GM19372 (cell line): ENCODE measurements at regions not wholly inside any gene's neighbourhood (a gene's known extent, or its start where the extent isn't known, plus 50 kb on each side); places are given as distances from the start of the nearest gene placed in this dataset.

Source experiments
- ATAC-seq: cut with Tn5 transposase; IDR thresholded peaks from one replicate; pipeline ENCODE4 v1.9.1; 2021; ENCODE audit warnings: mild to moderate bottlenecking, low read depth, moderate library complexity; ENCODE audit not compliant: unreplicated experiment

DNA sequence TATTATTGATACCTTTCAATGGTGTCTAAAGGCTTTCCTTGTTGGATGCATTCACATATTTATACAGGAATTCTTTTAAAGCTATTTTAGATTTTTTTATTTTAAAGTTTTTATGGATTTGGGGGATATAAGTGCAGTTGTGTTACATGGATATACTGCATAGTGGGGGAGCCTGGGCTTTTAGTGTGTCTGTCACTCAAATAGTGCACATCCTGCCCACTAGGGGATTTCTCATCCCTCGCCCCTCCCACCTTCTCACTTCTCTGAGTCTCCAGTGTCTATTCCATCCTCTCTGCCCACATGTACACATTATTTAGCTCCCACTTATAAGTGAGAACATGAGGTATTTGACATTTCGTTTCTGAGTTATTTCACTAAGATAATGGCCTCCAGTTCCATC is 154.0 kb upstream of the MKI67 start:
- ATAC-seq: no peak

GRCh38 chr10:128281343-128281742 is 155.1 kb upstream of the MKI67 start:
- no peak for ATAC-seq

DNA sequence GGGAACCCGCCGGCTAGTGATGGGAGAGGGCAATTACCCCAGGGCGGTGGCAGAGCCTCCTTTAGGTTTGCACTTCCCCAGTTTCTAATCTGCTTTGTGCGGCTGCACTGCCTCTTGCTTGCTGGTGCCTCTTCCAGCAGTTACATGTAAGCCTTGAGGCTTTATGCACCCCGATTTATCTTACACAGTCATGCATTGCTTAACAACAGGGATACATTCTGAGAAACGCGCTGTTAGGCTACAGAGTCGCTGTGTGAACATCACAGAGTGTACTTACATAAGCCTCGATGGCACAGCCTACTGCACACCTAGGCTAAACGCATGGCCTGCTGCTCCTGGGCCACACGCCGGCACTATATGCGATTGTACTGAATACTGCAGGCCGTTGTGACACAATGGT is 155.6 kb upstream of the MKI67 start:
- no peak for ATAC-seq

DNA sequence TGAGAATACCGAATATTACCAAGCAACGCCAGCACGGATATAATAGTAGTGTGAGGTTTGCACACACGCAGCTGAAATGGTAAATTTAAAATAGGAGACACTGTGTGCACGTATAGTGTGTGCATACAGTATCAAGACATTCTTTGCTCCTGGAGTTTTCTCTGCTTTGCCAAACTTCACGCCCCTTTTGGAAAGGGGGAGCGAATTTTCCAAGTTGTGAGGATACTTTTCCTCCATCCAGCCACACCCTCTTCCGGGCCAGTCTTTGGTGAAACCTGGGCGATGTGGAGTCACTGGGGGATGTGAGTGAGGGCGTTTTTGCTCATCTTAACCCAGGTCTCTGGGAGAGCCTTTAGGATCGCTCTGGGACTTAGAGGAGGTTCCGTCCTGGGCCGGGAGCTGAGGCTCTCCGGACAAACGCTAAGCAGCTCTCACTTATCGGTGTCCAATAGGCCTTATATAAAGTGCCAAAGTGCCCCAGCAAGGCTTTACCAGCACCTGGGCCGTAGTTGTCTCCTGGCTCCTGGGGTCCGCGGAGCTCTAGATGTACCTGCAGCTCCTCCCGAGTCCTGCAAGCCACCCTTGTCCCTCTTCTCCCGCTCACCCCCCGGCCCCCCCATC is 160.0 kb upstream of the MKI67 start:
- no peak for ATAC-seq

DNA sequence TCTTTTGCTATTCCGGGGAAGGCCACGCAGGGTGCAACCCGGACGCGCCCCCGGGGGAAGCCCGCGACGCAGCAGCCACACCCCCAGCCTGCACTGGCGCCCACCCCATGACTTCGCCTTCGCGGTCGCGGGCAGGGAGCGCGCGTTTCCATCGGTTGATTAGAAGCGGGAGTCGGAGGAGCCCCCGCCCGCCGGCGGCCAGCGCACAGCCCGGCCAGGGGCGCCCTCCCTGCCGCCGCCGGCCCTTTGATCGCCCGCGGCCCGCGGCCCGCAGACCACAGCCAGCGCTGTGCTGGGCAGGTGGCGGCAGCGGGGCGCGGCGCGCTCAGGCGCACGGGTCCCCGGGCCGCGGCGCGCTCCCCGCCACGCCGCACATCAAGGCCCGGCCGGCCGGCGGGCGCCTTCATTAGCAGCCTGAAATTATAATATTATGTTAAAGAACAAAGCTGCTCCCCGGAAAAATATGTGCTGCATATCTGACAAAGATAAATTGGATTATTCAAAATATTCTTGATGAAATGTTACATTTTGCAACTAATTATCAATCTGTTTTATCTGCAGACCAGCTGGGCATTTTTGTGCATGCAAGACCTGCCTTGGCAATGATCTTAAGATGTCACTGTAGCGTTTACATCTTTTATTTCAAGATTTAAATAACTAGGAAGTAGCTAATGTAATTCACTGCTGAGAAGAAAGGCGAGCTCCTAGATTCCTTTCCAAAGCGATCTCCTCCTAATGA is 160.7 kb upstream of the MKI67 start:
- ATAC-seq: no peak

GRCh38 chr10:128287921-128288320 is 161.7 kb upstream of the MKI67 start:
- no peak for ATAC-seq

- ATAC-seq: no peak
These were observed 163.4 kb upstream of the MKI67 start for GRCh38 chr10:128289621-128290020.

DNA sequence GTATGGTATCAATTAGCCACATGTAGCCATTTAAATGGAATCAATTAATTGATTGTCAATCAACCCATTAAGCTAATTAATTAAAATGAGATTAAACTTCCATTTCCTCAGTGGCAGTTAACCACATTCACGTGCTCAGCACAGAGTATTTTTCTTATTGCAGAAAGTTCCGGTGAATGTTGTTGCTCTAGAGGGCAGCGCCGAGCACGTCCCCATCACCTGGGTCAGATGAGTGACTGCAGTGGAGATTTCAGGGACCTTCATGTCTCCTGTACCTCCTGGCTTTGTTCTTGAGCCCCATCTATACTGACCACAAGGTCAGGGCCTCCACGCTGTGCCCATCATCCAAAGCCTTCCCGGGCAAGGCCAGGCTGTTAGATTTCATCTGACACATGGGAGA is 168.8 kb upstream of the MKI67 start:
- no peak for ATAC-seq

DNA sequence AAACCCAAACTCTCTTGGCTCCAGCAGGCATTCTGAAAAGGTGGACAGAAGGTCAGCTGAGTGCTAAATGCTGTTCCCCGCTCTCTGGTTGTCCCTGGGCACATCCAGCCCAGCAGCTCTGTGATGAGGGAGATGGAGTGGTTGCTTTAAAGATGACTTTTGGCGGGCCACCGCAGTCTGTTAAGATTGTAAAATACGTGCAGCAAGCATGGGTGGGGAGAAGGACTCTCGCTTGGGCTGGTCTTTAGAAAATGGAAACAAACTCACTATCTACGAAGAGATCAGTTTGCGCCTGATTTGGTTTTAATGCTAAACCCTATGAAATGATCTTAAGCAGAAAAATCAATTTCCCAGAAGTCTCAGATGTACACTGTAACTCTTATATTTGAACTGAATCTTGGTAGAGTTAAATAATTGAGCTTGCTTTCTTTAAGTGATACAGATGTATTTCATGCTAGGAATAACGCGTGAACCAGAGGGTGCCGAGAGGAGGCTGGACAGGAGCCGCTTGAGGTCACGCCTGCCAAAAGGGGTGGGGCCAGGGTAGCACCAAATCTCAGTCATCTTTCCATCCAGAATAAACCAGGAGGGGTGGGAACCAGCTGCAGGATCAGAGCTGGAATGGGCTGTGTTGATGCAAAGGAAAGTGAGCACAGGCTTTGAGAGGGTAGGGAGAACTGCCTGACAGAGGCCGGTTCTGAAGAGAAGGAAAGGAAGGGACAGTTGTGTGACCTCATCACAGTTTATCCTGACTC is 170.2 kb upstream of the MKI67 start:
- no peak for ATAC-seq

DNA sequence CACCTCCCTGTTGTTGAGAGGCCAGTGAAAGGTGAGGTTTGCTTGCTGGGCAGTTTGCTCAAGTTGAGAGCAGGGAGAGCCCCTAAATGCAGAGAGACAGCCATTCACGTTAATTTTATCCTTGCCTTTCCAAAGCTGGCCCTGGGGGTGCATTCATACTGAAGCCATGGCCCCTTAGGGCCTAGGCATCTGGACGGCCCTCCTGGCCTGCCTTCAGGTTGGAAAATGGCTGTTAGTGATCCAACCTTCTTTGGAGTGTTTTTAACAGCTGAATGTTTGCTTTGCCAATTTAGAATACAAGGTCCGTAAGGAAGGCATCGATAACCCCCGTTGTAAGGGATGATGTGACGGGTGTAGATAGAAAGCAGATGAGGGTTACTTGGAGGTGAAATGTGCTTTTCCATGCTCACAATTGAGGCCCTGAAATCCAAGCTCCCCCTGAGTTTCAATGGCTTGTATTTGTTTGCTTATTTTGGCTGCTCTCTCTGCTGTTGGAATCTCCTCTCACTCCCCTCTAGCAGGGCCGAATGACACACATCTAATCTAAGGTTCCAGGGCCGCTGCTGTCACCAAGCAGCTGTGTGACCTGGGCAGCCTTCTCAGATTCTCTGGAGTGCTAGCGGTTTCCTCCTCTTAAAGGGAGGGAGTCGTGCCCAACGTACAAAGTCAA is 171.6 kb upstream of the MKI67 start:
- ATAC-seq: no peak

DNA sequence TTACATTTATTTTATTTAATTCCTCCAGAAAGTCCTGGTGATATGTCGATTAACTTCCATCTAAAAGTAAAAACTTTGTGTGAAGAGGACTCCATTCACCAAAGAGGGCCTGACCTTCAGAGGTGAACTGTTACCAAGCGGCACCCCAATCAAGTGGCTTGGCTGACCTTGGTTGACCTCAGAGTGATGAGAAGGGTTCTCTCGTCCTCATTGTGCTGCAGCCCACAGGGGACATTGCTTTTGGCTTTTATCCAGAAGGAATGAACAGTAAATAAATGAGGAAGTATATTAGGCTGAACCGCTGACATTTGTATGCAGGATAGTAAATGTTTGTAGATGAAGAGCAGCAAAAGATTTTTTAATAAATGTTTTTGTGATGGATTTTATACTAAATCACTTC is 172.4 kb upstream of the MKI67 start:
- ATAC-seq: no peak

DNA sequence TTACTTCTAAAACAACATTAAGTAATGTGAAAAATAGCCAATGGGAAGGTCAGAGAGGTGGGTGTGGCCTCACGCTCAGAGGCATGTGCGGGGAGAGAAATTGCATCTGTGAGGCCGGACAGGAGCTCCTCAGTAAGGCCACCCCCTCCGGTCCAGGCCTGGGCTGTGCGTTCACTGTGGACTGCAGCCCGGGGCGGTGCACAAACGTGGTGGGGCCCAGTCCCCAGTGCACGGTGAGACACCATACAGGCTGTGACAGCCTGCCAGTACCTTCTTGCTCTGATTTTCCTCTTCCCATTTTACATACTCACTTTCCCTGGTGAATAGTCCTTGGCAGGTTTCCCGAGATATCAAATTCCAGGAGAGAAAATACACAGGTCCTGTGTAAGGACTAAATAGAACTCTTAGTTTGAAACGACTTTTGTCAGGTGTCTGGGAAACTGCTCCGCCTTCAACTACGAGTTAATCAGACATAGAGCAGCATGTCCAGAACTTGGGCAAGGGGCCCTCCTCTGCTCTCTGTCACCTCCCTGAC is 174.1 kb upstream of the MKI67 start:
- no peak for ATAC-seq

- no peak for ATAC-seq
These were observed 174.8 kb upstream of the MKI67 start for GRCh38 chr10:128301051-128301450.

GRCh38 chr10:128302808-128303207 is 176.6 kb upstream of the MKI67 start:
- no peak for ATAC-seq

GRCh38 chr10:128304271-128304670 is 178.0 kb upstream of the MKI67 start:
- ATAC-seq: no peak

DNA sequence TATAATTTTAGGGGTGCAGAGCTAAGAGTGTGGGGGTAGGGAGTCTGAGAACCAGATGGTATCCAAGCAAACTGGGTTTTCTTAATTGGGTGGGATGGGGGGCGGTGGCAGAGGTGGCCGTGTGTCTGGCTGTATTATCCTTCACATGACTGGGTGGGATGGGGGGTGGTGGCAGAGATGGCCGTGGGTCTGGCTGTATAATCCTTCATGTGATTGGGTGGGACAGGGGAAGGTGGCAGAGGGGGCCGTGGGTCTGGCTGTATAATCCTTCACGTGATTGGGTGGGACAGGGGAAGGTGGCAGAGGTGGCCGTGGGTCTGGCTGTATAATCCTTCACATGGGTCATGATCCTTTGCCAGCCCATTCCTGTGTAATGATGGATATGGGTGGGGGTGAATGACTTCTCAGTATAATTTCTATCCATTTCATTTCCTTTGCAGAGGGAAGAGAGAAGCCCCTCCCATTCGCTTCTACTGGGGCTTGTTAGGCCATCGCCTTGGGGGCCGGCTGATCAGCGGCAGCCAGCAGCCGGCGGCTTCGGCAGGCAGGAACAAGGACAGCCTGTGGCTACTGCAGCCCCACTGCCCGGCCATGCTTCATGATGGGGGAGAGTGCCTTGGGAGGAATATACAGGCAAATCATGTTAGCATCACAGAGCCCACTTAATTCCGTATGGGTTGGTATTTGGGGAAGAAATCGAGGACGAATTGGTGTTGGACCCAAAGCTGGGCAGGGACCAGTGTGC is 179.6 kb upstream of the MKI67 start:
- no peak for ATAC-seq

- ATAC-seq: no peak
These were observed 180.3 kb upstream of the MKI67 start for GRCh38 chr10:128306535-128306934.

DNA sequence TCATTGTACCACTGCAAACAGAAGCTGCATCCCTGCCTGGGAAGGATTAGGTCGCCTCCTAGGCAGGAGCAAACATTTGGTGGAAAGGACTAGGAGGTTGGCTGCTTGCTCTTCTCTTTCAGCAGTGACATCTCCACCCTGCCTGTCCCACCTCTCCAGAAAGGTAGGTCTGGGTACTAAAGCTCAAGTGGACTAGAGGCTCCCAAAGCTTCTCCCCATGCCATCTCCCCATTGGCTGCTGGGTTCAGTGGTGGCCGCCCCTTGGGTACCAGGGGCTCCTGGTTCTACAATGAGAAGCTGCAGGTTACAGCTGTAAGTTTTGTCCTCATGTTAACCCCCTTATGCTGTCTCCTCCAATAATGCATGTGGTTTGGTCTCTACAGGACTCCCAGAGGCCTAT is 180.7 kb upstream of the MKI67 start:
- ATAC-seq: no peak

DNA sequence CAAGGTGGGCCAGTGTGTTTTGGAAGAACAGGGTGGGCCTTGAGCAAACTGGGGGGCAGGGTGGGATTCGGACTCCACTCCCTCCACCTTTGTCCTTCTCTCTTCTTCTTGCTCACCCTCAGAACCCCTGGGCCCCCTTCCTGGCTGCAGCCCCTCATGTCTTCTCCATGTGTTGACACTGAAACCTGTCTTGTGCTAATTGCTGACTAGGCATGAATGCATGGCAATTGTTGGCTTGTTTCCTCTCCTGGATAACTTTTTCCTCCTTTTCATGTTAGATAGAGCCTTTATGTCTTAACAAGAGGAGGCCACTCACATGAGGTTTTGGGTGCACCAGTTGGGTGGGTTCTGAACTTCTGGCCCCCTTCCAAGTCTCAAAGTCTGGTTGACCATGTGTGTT is 181.6 kb upstream of the MKI67 start:
- no peak for ATAC-seq

DNA sequence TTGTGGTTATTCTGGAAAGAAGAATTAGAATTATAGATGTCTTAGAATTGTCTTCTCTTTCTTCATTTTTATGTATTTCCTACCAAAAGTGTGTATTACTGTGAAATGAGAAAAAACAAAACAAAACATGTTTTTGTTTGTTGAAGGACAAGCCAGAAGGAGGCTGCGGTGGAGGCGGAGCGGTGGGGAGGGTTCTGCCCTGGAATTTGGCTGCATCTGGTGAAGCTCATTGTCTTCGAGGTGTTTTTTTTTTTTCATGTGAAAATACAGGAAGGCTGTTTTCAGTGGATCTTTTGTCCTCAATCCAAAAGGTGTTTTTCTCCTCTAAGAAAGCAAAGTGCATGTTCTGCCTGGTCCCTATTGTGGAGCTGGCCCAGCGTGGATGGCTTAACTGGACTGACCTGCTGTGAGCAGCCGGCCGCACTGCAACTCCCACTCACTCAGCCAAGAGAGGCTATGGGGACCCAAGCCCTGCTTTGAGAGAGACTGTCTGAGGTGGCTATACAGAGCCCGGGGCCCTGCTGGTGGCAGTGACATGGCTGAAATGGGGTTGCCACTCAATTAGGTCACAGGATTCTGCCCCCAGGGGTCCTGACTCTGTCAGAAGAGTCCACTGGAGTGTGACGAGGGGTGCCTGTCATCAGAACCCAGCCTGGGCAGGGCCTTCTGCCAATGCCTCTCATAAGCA is 184.9 kb upstream of the MKI67 start:
- ATAC-seq: no peak
